MM.1S (cell line): ENCODE measurements at regions not wholly inside any gene's neighbourhood (a gene's known extent, or its start where the extent isn't known, plus 50 kb on each side); places are given as distances from the start of the nearest gene placed in this dataset.

Source experiments
- DNase-seq: peaks from one replicate; pipeline ENCODE4 v3.0.0-alpha.2; 2015
- H2AFZ ChIP-seq: fragments of 300-600 bp; sonication (generic); 2 replicates; pipeline ENCODE4 v1.6.0; 2016; ENCODE audit warnings: antibody characterized with exemption, low read length
- H3F3A ChIP-seq: fragments of 300-600 bp; sonication (generic); 2 replicates; pipeline ENCODE4 v1.6.1; 2016; ENCODE audit warnings: mild to moderate bottlenecking, antibody characterized with exemption, low read length, moderate library complexity, mixed read lengths; ENCODE audit not compliant: insufficient read depth
- H3K27ac ChIP-seq: fragments of 300-600 bp; sonication (generic); 2 replicates; pipeline ENCODE4 v1.5.1; 2016; ENCODE audit warnings: mild to moderate bottlenecking, low read length
- H3K27me3 ChIP-seq: fragments of 300-600 bp; sonication (generic); replicated peaks from 2 replicates; pipeline ENCODE4 v1.6.0; 2016; ENCODE audit warnings: low read length; ENCODE audit not compliant: insufficient read depth
- H3K36me3 ChIP-seq: fragments of 300-600 bp; sonication (generic); replicated peaks from 2 replicates; pipeline ENCODE4 v1.6.1; 2016; ENCODE audit warnings: mild to moderate bottlenecking, low read length, mixed read lengths; ENCODE audit not compliant: insufficient read depth
- H3K4me1 ChIP-seq: fragments of 300-600 bp; sonication (generic); 2 replicates; pipeline ENCODE4 v1.6.1; 2016; ENCODE audit warnings: low read length, mixed read lengths
- H3K4me2 ChIP-seq: fragments of 300-600 bp; sonication (generic); 2 replicates; pipeline ENCODE4 v1.6.0; 2016; ENCODE audit warnings: low read depth, low read length
- H3K4me3 ChIP-seq: fragments of 300-600 bp; sonication (generic); 2 replicates; pipeline ENCODE4 v1.5.1; 2016; ENCODE audit warnings: low read length, mixed read lengths
- H3K79me2 ChIP-seq: fragments of 300-600 bp; sonication (generic); 2 replicates; pipeline ENCODE4 v1.6.1; 2016; ENCODE audit warnings: mixed run types, low read length, mixed read lengths
- H3K9ac ChIP-seq: fragments of 300-600 bp; sonication (generic); 2 replicates; pipeline ENCODE4 v1.6.1; 2016; ENCODE audit warnings: low read length, mixed read lengths
- H3K9me2 ChIP-seq: fragments of 300-600 bp; sonication (generic); replicated peaks from 2 replicates; pipeline ENCODE4 v1.6.1; 2016; ENCODE audit warnings: mild to moderate bottlenecking, low read length, mixed read lengths; ENCODE audit not compliant: insufficient read depth
- H3K9me3 ChIP-seq: fragments of 300-600 bp; sonication (generic); replicated peaks from 2 replicates; pipeline ENCODE4 v1.6.1; 2016; ENCODE audit warnings: mild to moderate bottlenecking, low read length, mixed read lengths; ENCODE audit not compliant: insufficient read depth
- H4K20me1 ChIP-seq: fragments of 300-600 bp; sonication (generic); 2 replicates; pipeline ENCODE4 v1.6.1; 2016; ENCODE audit warnings: mild to moderate bottlenecking, low read length, moderate library complexity, mixed read lengths; ENCODE audit not compliant: insufficient read depth
- EZH2 ChIP-seq: fragments of 300-600 bp; sonication (generic); optimal IDR thresholded peaks from 2 replicates; pipeline ENCODE3; 2017; ENCODE audit warnings: low read depth, mild to moderate bottlenecking, antibody characterized with exemption, low read length, mixed read lengths
- EZH2phosphoT487 ChIP-seq: fragments of 300-600 bp; sonication (generic); IDR thresholded peaks from 2 replicates; pipeline ENCODE4 v1.6.1; 2018; ENCODE audit warnings: antibody characterized with exemption, low read length
- TF ChIP-seq, protein P1 (sequence below): fragments of 300-600 bp; sonication (generic); IDR thresholded peaks from 2 replicates; pipeline ENCODE4 v1.5.1; 2016; ENCODE audit warnings: antibody characterized with exemption, low read length, mixed read lengths

DNA sequence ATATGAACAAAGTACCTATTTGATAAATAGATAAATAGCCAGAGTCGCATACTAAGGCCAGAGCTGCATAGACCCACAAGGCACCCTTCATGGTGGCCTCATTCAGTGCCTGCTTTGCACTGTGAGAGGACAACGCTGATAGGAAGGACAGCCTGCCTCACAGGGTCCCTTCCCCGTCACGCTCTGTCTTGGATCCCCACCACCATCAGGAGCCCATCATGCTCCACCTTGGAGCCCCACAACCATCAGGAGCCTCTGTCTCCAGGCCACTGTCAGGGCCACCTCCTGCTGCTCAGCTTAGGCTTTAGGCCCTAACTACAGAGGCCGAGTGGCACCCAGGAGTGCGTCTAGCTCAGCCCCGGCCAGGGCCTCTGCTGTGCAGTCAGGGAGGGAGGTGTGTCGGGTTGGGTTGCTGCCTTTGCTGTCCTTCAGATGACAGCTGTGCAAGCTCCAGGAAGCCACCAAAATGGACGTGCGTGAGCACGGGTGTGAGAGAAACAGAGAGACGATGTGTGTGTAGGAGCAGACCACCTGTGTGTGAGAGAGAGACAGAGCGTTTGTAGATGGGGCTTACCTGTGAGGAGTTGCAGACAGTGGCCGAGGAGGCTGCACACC, 516.9 kb downstream of the GLRX3 start:
- H4K20me1 ChIP-seq, result no peaks in the 10 kb centered on the region
- TF ChIP-seq, protein P1, sequence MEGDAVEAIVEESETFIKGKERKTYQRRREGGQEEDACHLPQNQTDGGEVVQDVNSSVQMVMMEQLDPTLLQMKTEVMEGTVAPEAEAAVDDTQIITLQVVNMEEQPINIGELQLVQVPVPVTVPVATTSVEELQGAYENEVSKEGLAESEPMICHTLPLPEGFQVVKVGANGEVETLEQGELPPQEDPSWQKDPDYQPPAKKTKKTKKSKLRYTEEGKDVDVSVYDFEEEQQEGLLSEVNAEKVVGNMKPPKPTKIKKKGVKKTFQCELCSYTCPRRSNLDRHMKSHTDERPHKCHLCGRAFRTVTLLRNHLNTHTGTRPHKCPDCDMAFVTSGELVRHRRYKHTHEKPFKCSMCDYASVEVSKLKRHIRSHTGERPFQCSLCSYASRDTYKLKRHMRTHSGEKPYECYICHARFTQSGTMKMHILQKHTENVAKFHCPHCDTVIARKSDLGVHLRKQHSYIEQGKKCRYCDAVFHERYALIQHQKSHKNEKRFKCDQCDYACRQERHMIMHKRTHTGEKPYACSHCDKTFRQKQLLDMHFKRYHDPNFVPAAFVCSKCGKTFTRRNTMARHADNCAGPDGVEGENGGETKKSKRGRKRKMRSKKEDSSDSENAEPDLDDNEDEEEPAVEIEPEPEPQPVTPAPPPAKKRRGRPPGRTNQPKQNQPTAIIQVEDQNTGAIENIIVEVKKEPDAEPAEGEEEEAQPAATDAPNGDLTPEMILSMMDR, result no peak
- TF ChIP-seq EZH2phosphoT487 (no peak), EZH2 (no peak)
- H2AFZ ChIP-seq, result no peak overlapping the region
- no peak overlapping the region for H3K27ac ChIP-seq
- no peaks in the 10 kb centered on the region for H3K4me1 ChIP-seq
- no peaks in the 10 kb centered on the region for H3K36me3 ChIP-seq
- no peak for DNase-seq
- no peaks in the 10 kb centered on the region for H3F3A ChIP-seq
- H3K27me3 ChIP-seq, result no peaks in the 10 kb centered on the region
- H3K9ac ChIP-seq, result no peak overlapping the region
- H3K9me3 ChIP-seq, result no peaks in the 10 kb centered on the region
- H3K4me2 ChIP-seq, result no peak overlapping the region
- H3K9me2 ChIP-seq, result no peaks in the 10 kb centered on the region
- H3K4me3 ChIP-seq, result no peak overlapping the region
- H3K79me2 ChIP-seq, result no peaks in the 10 kb centered on the region

DNA sequence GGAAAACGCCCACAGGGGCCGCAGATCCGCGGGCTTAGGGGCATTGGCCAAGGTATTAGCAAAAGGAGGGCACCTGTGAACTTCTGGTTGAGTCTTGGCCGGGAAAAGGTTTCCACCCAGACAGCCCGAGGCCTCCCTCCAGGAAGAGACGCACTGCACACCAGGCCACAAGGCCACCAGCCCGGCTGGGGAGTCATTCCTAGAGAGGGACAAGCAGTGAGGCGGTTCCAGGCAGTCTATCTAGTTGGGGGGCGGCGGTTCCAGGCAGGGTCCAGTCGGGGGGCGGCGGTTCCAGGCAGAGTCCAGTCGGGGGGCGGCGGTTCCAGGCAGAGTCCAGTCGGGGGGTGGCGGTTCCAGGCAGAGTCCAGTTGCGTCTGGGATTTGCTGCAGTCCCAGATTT, 518.5 kb downstream of the GLRX3 start:
- no peak for DNase-seq
- H2AFZ ChIP-seq, result no peak overlapping the region
- no peak overlapping the region for H3K9ac ChIP-seq
- no peaks in the 10 kb centered on the region for H3K36me3 ChIP-seq
- no peak overlapping the region for H3K27ac ChIP-seq
- H3K4me3 ChIP-seq, result no peak overlapping the region
- no peak overlapping the region for H3K4me2 ChIP-seq
- no peaks in the 10 kb centered on the region for H3F3A ChIP-seq
- H3K4me1 ChIP-seq, result no peaks in the 10 kb centered on the region
- H4K20me1 ChIP-seq, result no peaks in the 10 kb centered on the region
- no peaks in the 10 kb centered on the region for H3K79me2 ChIP-seq
- H3K27me3 ChIP-seq, result no peaks in the 10 kb centered on the region
- H3K9me3 ChIP-seq, result no peaks in the 10 kb centered on the region
- TF ChIP-seq EZH2, result no peak
- TF ChIP-seq, protein P1, result no peak
- no peak for TF ChIP-seq EZH2phosphoT487
- H3K9me2 ChIP-seq, result no peaks in the 10 kb centered on the region

DNA sequence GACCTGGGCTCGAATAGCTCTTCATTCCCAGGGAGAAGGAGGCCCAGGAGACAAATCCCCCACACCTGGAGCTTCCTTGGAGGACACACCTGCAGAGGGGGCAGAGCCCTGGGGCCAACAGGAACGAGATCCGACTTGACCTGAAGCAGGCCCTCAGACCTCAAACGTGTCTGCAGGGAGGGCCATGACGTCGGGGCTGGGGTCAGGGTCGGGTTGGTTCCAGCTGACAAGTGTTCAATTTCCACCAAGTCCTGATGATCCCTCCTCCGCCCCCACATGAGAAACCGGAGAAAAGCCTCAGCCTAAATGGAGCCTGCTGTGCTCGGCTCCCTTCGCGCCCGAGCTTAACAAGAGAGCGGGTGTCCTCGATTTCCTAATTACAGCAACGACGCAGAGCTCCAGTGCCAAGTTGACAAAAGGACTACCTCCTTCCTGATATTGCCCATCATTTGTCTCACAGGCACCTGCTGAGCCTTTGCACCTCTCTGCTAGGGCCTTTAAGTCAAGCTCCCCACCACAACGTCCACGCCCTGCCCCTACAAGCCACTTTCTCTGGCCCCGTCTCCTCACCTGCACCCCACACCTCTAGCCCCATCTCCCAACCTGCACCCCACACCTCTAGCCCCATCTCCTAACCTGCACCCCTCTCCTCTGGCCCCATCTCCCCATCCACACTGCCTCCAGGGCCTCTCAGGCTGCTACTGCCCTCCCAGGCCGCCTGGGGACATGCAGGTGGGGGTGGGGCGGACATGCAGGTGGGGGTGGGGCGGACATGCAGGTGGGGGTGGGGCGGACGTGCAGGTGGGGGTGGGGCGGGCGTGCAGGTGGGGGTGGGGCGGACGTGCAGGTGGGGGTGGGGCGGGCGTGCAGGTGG, 519.4 kb downstream of the GLRX3 start:
- no peaks in the 10 kb centered on the region for H3K4me1 ChIP-seq
- H3K27ac ChIP-seq, result no peak overlapping the region
- H3K9ac ChIP-seq, result no peak overlapping the region
- H3K36me3 ChIP-seq, result no peaks in the 10 kb centered on the region
- no peaks in the 10 kb centered on the region for H3K27me3 ChIP-seq
- H3K4me3 ChIP-seq, result no peak overlapping the region
- H3K79me2 ChIP-seq, result no peaks in the 10 kb centered on the region
- no peak for DNase-seq
- H3K9me2 ChIP-seq, result no peaks in the 10 kb centered on the region
- no peak overlapping the region for H2AFZ ChIP-seq
- no peaks in the 10 kb centered on the region for H4K20me1 ChIP-seq
- H3K4me2 ChIP-seq, result no peak overlapping the region
- no peaks in the 10 kb centered on the region for H3K9me3 ChIP-seq
- TF ChIP-seq, protein P1, result no peak
- TF ChIP-seq EZH2 (no peak), EZH2phosphoT487 (no peak)
- H3F3A ChIP-seq, result no peaks in the 10 kb centered on the region
